Mesendoderm (in vitro differentiated cells): ENCODE measurements at regions not wholly inside any gene's neighbourhood (a gene's known extent, or its start where the extent isn't known, plus 50 kb on each side); places are given as distances from the start of the nearest gene placed in this dataset.

Experiments
- DNase-seq: peaks from one replicate; pipeline ENCODE4 v3.0.0; 2013
- H2AK5ac ChIP-seq: 2 replicates; pipeline ENCODE4 v1.6.1; 2013; ENCODE audit warnings: low read length, inconsistent platforms
- H2BK120ac ChIP-seq: 2 replicates; pipeline ENCODE4 v1.6.1; 2013; ENCODE audit warnings: low read depth, mild to moderate bottlenecking, low read length, moderate library complexity, mixed read lengths
- H2BK15ac ChIP-seq: replicated peaks from 2 replicates; pipeline ENCODE4 v1.6.1; 2013; ENCODE audit warnings: low read depth, mild to moderate bottlenecking, moderate library complexity
- H2BK5ac ChIP-seq: 2 replicates; pipeline ENCODE4 v1.6.1; 2013; ENCODE audit warnings: low read length, inconsistent platforms
- H3K18ac ChIP-seq: 2 replicates; pipeline ENCODE4 v1.6.1; 2013; ENCODE audit warnings: mild to moderate bottlenecking, low read length, mixed read lengths
- H3K23ac ChIP-seq: one replicate; pipeline ENCODE4 v1.6.1; 2013; ENCODE audit warnings: low read length
- H3K27ac ChIP-seq: 2 replicates; pipeline ENCODE4 v1.5.1; 2013; ENCODE audit warnings: low read depth, mild to moderate bottlenecking, inconsistent platforms, low read length, moderate library complexity
- H3K27me3 ChIP-seq: 2 replicates; pipeline ENCODE4 v1.6.1; 2013; ENCODE audit warnings: low read length, control low read depth, mild to moderate bottlenecking, inconsistent platforms; ENCODE audit not compliant: insufficient read depth, poor library complexity
- H3K36me3 ChIP-seq: 2 replicates; pipeline ENCODE4 v1.6.1; 2013; ENCODE audit warnings: low read length, inconsistent platforms; ENCODE audit not compliant: control insufficient read depth, insufficient read depth
- H3K4ac ChIP-seq: one replicate; pipeline ENCODE4 v1.6.1; 2013; ENCODE audit warnings: low read depth, mild to moderate bottlenecking, low read length, moderate library complexity
- H3K4me1 ChIP-seq: 2 replicates; pipeline ENCODE4 v1.6.1; 2013; ENCODE audit warnings: low read depth, low read length, inconsistent platforms; ENCODE audit not compliant: control insufficient read depth
- H3K4me2 ChIP-seq: 2 replicates; pipeline ENCODE4 v1.6.1; 2013; ENCODE audit warnings: low read length
- H3K4me3 ChIP-seq: 2 replicates; pipeline ENCODE4 v1.5.1; 2013; ENCODE audit warnings: mild to moderate bottlenecking, low read length
- H3K56ac ChIP-seq: one replicate; pipeline ENCODE4 v1.6.1; 2013; ENCODE audit warnings: low read length
- H3K79me1 ChIP-seq: 2 replicates; pipeline ENCODE4 v1.6.1; 2013; ENCODE audit warnings: low read length, inconsistent platforms
- H3K79me2 ChIP-seq: 2 replicates; pipeline ENCODE4 v1.6.1; 2013; ENCODE audit warnings: mild to moderate bottlenecking, low read length; ENCODE audit not compliant: control insufficient read depth, insufficient read depth
- H3K9ac ChIP-seq: 2 replicates; pipeline ENCODE4 v1.6.1; 2013; ENCODE audit warnings: low read length, inconsistent platforms
- H4K5ac ChIP-seq: one replicate; pipeline ENCODE4 v1.6.1; 2013; ENCODE audit warnings: low read length
- H4K8ac ChIP-seq: one replicate; pipeline ENCODE4 v1.6.1; 2013; ENCODE audit warnings: low read depth, mild to moderate bottlenecking, control low read depth, low read length, moderate library complexity
- WGBS: extraction: QIAGEN DNeasy Blood & Tissue Kit; methylation state at CpG from one replicate; pipeline ENCODE4 v1.1.7; 2013; ENCODE audit warnings: low lambda C conversion rate, missing lambda C conversion rate; ENCODE audit not compliant: insufficient coverage; ENCODE audit errors: extremely low coverage; 5-methylcytosine and 5-hydroxymethylcytosine counted together

DNA sequence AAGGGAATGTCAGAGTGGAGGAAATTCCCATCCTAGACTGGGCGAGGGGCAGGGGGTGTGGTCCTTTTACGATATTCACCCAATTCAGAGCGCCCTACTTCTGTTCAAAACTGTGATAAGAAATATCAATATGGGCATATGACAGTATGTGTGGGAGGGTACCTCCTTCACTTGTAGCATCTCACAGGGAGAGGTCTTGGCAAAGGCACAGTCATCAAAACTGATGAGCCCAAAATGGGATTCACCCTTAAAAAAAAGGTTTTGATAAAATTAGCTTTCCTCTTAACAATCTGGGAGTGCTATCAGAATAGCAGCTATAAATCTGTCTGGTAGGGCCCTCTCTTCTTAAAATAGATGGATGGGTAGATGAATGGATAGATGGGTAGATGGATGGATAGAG, 967.8 kb upstream of the RBFOX1 start:
- H2BK120ac ChIP-seq, result no peak overlapping the region

DNA sequence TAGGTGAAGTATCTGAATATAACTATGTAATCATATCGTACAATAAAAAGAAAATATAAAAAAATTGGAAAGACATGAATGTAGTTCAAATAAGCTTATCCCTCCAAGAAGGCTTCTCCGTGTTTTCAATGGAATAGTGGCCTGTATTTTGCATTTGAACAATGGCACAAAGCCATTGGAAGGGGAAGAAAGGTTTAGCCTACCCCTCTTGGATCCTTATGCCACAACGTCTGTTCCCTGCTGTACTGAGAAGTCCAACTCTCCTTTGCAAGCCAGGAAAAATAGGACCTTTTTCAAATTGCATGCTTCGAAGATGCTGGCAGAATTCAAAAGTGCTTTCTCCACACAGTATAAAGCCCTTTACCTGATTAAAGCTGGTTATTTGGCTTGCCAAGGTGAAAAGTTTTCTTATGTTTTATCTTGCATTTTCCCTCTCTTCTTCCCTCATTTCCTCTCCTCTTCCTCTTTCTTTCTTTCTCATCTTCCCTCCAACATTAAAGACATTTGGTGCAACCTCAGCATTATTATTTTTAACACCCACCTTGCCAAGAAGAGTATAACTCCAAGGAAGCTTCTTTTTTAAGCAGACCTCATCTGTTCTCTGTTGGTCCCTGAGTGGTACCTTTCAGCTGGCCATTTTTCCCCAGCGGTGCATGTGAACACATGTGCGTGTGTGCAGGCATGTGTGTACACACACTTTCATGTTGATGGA, 968.6 kb upstream of the RBFOX1 start:
- no peak overlapping the region for H3K4me3 ChIP-seq
- no peaks in the 10 kb centered on the region for H3K79me2 ChIP-seq
- no peak overlapping the region for H3K9ac ChIP-seq
- H3K4me1 ChIP-seq, result no peaks in the 10 kb centered on the region
- H3K27me3 ChIP-seq, result no peaks in the 10 kb centered on the region
- no CpG with 5 or more reads among the region's 6 CpGs for WGBS
- H3K4me2 ChIP-seq, result no peak overlapping the region
- no peaks in the 10 kb centered on the region for H3K79me1 ChIP-seq
- H3K23ac ChIP-seq, result no peak overlapping the region
- no peaks in the 10 kb centered on the region for H3K36me3 ChIP-seq
- no peak overlapping the region for H3K18ac ChIP-seq
- no peak overlapping the region for H2BK120ac ChIP-seq
- DNase-seq, result no peak
- no peak overlapping the region for H3K4ac ChIP-seq
- H2AK5ac ChIP-seq, result no peak overlapping the region
- no peak overlapping the region for H2BK5ac ChIP-seq
- no peak overlapping the region for H4K8ac ChIP-seq
- H2BK15ac ChIP-seq, result no peak overlapping the region
- H3K27ac ChIP-seq, result no peak overlapping the region
- no peak overlapping the region for H4K5ac ChIP-seq
- no peak overlapping the region for H3K56ac ChIP-seq

More for the DNA sequence above, 967.8 kb upstream of the RBFOX1 start:
- no peaks in the 10 kb centered on the region for H3K27me3 ChIP-seq
- no peak overlapping the region for H3K23ac ChIP-seq
- no peaks in the 10 kb centered on the region for H3K4me1 ChIP-seq
- H3K79me2 ChIP-seq, result no peaks in the 10 kb centered on the region
- H2BK5ac ChIP-seq, result no peak overlapping the region
- no peak overlapping the region for H3K4me2 ChIP-seq
- no peaks in the 10 kb centered on the region for H3K36me3 ChIP-seq
- DNase-seq, result no peak
- H2AK5ac ChIP-seq, result no peak overlapping the region
- H4K5ac ChIP-seq, result no peak overlapping the region
- no peaks in the 10 kb centered on the region for H3K79me1 ChIP-seq
- no peak overlapping the region for H3K9ac ChIP-seq
- no peak overlapping the region for H3K4me3 ChIP-seq
- H3K4ac ChIP-seq, result no peak overlapping the region
- no peak overlapping the region for H3K18ac ChIP-seq
- H3K56ac ChIP-seq, result no peak overlapping the region
- no peak overlapping the region for H2BK15ac ChIP-seq
- H4K8ac ChIP-seq, result no peak overlapping the region
- WGBS, result no CpG with 5 or more reads among the region's 3 CpGs
- H3K27ac ChIP-seq, result no peak overlapping the region

DNA sequence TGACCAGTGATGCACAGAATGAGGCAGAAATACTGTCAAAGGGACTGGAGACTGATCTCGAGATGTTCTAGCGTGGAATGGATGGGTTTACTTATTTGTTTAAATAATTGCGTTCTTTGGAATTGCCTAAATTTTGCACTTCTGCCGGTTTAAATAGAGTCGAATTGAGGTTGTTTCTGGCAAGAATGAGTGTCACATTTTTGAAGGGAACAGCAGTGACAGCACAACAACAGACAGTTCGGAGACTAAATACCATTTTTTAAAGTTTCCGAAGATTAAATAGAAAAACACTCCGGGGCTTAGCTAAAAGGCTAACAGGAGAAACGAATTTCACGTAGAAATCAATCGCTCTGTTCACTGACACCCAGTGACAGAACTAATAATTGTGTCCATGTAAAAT, 969.2 kb upstream of the RBFOX1 start:
- Histone ChIP-seq H3K4me2 (no peak overlapping the region), H4K8ac (no peak overlapping the region), H3K4me3 (no peak overlapping the region)

DNA sequence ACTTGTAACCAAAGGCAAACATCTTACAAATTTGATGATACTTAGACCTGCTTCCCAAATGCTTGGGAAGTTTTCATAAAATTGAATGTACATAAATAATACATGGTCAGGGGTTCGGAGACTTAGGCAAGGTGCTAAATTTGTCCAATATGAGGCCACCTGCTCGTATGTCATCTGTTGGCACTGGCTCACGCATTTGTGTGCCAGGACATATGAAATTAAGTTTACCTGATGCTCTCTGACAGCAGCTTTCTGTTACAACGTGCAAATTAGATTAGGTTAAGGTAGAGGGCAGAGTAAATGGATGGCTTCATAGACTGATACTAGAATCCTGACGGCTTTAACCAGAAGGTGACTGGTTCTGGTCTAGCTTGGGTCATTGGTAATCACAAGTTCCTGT, 970.3 kb upstream of the RBFOX1 start:
- Histone ChIP-seq H3K79me1 (no peaks in the 10 kb centered on the region), H3K4me2 (no peak overlapping the region), H2AK5ac (no peak overlapping the region), H3K56ac (no peak overlapping the region), H2BK5ac (no peak overlapping the region), H3K79me2 (no peaks in the 10 kb centered on the region), H3K9ac (no peak overlapping the region), H2BK15ac (no peak overlapping the region), H3K27ac (no peak overlapping the region), H3K18ac (no peak overlapping the region), H3K4me1 (no peaks in the 10 kb centered on the region), H4K5ac (no peak overlapping the region), H3K27me3 (no peaks in the 10 kb centered on the region), H2BK120ac (no peak overlapping the region), H4K8ac (no peak overlapping the region), H3K36me3 (no peaks in the 10 kb centered on the region), H3K4ac (no peak overlapping the region), H3K23ac (no peak overlapping the region), H3K4me3 (no peak overlapping the region)
- DNase-seq, result no peak
- no CpG with 5 or more reads among the region's 5 CpGs for WGBS

More for the DNA sequence above, 969.2 kb upstream of the RBFOX1 start:
- WGBS, result no CpG with 5 or more reads among the region's 11 CpGs
- Histone ChIP-seq H3K36me3 (no peaks in the 10 kb centered on the region), H2BK15ac (no peak overlapping the region), H2BK120ac (no peak overlapping the region), H3K79me1 (no peaks in the 10 kb centered on the region), H3K18ac (no peak overlapping the region), H3K79me2 (no peaks in the 10 kb centered on the region), H3K23ac (no peak overlapping the region), H3K56ac (no peak overlapping the region), H3K4me1 (no peaks in the 10 kb centered on the region), H2AK5ac (no peak overlapping the region), H3K27me3 (no peaks in the 10 kb centered on the region), H3K9ac (no peak overlapping the region), H4K5ac (no peak overlapping the region), H2BK5ac (no peak overlapping the region), H3K4ac (no peak overlapping the region), H3K27ac (no peak overlapping the region)
- DNase-seq, result no peak

DNA sequence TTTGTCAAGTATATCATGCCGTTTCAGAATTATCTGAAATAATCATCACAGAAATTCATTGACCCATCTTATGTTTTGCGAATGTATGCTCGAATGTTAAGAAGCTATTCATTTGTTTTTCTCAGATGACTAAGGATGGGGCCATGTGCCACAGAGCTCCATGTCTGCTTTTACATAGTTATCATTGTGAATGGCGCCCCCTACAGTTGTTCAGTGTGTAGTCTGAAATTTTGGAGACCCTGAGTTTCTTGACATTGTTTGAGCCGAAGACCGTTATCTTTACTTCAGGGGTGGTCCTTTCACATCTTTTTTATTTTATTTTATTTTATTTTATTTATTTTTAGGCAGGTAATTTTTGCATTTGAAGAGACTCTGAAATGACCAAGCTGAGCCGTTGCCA, 972.0 kb upstream of the RBFOX1 start:
- no CpG with 5 or more reads among the region's 7 CpGs for WGBS
- no peaks in the 10 kb centered on the region for H3K4me1 ChIP-seq
- no peak overlapping the region for H3K27ac ChIP-seq
- no peak overlapping the region for H3K9ac ChIP-seq
- no peak overlapping the region for H4K8ac ChIP-seq
- no peaks in the 10 kb centered on the region for H3K79me2 ChIP-seq
- no peaks in the 10 kb centered on the region for H3K36me3 ChIP-seq
- no peak overlapping the region for H2AK5ac ChIP-seq
- H3K56ac ChIP-seq, result no peak overlapping the region
- H3K18ac ChIP-seq, result no peak overlapping the region
- H3K79me1 ChIP-seq, result no peaks in the 10 kb centered on the region
- no peak overlapping the region for H3K4me3 ChIP-seq
- no peak overlapping the region for H2BK120ac ChIP-seq
- DNase-seq, result no peak
- no peak overlapping the region for H2BK15ac ChIP-seq
- H4K5ac ChIP-seq, result no peak overlapping the region
- no peak overlapping the region for H3K4me2 ChIP-seq
- no peaks in the 10 kb centered on the region for H3K27me3 ChIP-seq
- no peak overlapping the region for H3K4ac ChIP-seq
- no peak overlapping the region for H3K23ac ChIP-seq
- no peak overlapping the region for H2BK5ac ChIP-seq

DNA sequence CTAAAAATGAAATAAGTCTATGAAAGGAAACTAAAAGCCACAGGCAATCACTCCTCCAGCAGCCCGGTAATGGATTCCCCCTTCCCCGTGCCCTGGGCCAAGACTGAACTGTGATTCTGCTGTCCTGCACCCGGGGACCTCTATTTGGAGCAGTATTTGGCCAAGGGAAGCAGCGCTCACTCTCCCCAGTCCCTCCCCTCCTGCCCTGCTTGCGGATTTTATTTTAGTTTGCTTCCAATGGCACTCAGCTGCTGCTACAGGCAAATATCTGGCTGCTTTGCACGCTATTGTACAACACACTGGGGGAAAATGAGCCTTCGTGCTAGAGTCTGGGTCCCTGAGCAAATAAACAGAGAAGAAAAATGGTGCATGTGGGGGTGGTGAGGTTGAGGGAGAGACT, 975.7 kb upstream of the RBFOX1 start:
- H3K23ac ChIP-seq, result no peak overlapping the region
- no peak overlapping the region for H3K18ac ChIP-seq
- H4K8ac ChIP-seq, result no peak overlapping the region
- no peak for DNase-seq
- no peak overlapping the region for H2BK15ac ChIP-seq
- no peak overlapping the region for H2AK5ac ChIP-seq
- H3K79me1 ChIP-seq, result no peaks in the 10 kb centered on the region
- no peak overlapping the region for H3K4me3 ChIP-seq
- H3K4ac ChIP-seq, result no peak overlapping the region
- H3K36me3 ChIP-seq, result no peaks in the 10 kb centered on the region
- H3K4me1 ChIP-seq, result no peaks in the 10 kb centered on the region
- peak overlapping the region; percentile 1 for H3K56ac ChIP-seq
- H2BK5ac ChIP-seq, result no peak overlapping the region
- H3K4me2 ChIP-seq, result no peak overlapping the region
- no peaks in the 10 kb centered on the region for H3K79me2 ChIP-seq
- H3K27me3 ChIP-seq, result no peaks in the 10 kb centered on the region
- H2BK120ac ChIP-seq, result no peak overlapping the region
- WGBS, result no CpG with 5 or more reads among the region's 7 CpGs
- no peak overlapping the region for H3K9ac ChIP-seq
- no peak overlapping the region for H4K5ac ChIP-seq
- no peak overlapping the region for H3K27ac ChIP-seq
